ENCODE measurements at regions not wholly inside any gene's neighbourhood (a gene's known extent, or its start where the extent isn't known, plus 50 kb on each side); places are given as distances from the start of the nearest gene placed in this dataset.

DNA sequence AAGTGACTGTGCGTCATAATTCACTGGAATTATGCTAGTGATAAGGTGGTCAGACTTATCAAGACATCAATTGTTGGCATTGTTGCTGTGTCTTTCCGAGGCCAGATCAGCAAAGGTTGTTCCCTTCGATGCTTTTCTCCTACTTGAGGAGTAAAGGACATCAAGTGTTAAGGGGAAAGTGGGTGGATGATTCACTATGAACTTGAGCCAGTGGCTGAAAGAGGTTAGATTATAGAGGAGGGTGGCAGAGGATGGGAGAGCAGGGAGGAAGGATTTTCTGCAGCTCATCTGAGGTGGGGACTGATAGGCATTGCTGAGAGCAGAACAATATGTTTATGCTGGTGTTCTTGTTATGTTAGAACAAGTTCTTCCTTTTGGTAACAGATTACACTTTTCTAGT, 131.4 kb upstream of the AGR3 start (continued):
- TF ChIP-seq, protein P1, sequence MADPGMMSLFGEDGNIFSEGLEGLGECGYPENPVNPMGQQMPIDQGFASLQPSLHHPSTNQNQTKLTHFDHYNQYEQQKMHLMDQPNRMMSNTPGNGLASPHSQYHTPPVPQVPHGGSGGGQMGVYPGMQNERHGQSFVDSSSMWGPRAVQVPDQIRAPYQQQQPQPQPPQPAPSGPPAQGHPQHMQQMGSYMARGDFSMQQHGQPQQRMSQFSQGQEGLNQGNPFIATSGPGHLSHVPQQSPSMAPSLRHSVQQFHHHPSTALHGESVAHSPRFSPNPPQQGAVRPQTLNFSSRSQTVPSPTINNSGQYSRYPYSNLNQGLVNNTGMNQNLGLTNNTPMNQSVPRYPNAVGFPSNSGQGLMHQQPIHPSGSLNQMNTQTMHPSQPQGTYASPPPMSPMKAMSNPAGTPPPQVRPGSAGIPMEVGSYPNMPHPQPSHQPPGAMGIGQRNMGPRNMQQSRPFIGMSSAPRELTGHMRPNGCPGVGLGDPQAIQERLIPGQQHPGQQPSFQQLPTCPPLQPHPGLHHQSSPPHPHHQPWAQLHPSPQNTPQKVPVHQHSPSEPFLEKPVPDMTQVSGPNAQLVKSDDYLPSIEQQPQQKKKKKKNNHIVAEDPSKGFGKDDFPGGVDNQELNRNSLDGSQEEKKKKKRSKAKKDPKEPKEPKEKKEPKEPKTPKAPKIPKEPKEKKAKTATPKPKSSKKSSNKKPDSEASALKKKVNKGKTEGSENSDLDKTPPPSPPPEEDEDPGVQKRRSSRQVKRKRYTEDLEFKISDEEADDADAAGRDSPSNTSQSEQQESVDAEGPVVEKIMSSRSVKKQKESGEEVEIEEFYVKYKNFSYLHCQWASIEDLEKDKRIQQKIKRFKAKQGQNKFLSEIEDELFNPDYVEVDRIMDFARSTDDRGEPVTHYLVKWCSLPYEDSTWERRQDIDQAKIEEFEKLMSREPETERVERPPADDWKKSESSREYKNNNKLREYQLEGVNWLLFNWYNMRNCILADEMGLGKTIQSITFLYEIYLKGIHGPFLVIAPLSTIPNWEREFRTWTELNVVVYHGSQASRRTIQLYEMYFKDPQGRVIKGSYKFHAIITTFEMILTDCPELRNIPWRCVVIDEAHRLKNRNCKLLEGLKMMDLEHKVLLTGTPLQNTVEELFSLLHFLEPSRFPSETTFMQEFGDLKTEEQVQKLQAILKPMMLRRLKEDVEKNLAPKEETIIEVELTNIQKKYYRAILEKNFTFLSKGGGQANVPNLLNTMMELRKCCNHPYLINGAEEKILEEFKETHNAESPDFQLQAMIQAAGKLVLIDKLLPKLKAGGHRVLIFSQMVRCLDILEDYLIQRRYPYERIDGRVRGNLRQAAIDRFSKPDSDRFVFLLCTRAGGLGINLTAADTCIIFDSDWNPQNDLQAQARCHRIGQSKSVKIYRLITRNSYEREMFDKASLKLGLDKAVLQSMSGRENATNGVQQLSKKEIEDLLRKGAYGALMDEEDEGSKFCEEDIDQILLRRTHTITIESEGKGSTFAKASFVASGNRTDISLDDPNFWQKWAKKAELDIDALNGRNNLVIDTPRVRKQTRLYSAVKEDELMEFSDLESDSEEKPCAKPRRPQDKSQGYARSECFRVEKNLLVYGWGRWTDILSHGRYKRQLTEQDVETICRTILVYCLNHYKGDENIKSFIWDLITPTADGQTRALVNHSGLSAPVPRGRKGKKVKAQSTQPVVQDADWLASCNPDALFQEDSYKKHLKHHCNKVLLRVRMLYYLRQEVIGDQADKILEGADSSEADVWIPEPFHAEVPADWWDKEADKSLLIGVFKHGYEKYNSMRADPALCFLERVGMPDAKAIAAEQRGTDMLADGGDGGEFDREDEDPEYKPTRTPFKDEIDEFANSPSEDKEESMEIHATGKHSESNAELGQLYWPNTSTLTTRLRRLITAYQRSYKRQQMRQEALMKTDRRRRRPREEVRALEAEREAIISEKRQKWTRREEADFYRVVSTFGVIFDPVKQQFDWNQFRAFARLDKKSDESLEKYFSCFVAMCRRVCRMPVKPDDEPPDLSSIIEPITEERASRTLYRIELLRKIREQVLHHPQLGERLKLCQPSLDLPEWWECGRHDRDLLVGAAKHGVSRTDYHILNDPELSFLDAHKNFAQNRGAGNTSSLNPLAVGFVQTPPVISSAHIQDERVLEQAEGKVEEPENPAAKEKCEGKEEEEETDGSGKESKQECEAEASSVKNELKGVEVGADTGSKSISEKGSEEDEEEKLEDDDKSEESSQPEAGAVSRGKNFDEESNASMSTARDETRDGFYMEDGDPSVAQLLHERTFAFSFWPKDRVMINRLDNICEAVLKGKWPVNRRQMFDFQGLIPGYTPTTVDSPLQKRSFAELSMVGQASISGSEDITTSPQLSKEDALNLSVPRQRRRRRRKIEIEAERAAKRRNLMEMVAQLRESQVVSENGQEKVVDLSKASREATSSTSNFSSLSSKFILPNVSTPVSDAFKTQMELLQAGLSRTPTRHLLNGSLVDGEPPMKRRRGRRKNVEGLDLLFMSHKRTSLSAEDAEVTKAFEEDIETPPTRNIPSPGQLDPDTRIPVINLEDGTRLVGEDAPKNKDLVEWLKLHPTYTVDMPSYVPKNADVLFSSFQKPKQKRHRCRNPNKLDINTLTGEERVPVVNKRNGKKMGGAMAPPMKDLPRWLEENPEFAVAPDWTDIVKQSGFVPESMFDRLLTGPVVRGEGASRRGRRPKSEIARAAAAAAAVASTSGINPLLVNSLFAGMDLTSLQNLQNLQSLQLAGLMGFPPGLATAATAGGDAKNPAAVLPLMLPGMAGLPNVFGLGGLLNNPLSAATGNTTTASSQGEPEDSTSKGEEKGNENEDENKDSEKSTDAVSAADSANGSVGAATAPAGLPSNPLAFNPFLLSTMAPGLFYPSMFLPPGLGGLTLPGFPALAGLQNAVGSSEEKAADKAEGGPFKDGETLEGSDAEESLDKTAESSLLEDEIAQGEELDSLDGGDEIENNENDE (IDR thresholded peaks at IDR 0.05; ENCODE audit: insufficient replicate concordance, low read length) = no peak
- TF ChIP-seq NANOG (IDR thresholded peaks at IDR 0.05; ENCODE audit: insufficient read depth, low read depth, low read length, poor library complexity, severe bottlenecking) (no peak), CEBPB (IDR thresholded peaks at IDR 0.05; ENCODE audit: low read depth, low read length) (no peak), PHF8 (conservative IDR thresholded peaks at IDR 0.05; ENCODE audit: low read depth, low read length) (no peak), SAP30 (IDR thresholded peaks at IDR 0.05; ENCODE audit: insufficient read depth, insufficient replicate concordance, low read length) (no peak), RBBP5 (IDR thresholded peaks at IDR 0.05; ENCODE audit: borderline replicate concordance, low read depth, low read length) (no peak), BRCA1 (IDR thresholded peaks at IDR 0.05; ENCODE audit: low read depth, low read length) (no peak), ZNF274 (IDR thresholded peaks at IDR 0.05; ENCODE audit: borderline replicate concordance, extremely low read depth, low read length) (no peak), SIN3A (conservative IDR thresholded peaks at IDR 0.05 in 1 of 2, IDR thresholded peaks at IDR 0.05 in 1 of 2; ENCODE audit: low read depth in 1 of 2, low read length in 2 of 2) (no peak)
- TF ChIP-seq, protein P2, sequence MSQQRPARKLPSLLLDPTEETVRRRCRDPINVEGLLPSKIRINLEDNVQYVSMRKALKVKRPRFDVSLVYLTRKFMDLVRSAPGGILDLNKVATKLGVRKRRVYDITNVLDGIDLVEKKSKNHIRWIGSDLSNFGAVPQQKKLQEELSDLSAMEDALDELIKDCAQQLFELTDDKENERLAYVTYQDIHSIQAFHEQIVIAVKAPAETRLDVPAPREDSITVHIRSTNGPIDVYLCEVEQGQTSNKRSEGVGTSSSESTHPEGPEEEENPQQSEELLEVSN (IDR thresholded peaks at IDR 0.05) = no peak
